Stimulated activated naive CD8-positive, alpha-beta T cell treated with anti-CD3 and anti-CD28 coated beads, Interleukin-15, Interleukin-2, amounts not matched to agents 100 U/mL and 50 U/mL, for 24 hours (primary cell): ENCODE measurements at regions not wholly inside any gene's neighbourhood (a gene's known extent, or its start where the extent isn't known, plus 50 kb on each side); places are given as distances from the start of the nearest gene placed in this dataset.

ENCODE experiments used
- ATAC-seq: fragments of 150-1000 bp; cut with Tn5 transposase; one replicate; pipeline ENCODE4 v1.10.0; 2021
- DNase-seq: peaks from one replicate; pipeline ENCODE4 v3.0.0; 2021

GRCh38 chr2:139409212-139409611, 629.0 kb upstream of the NXPH2 start:
- DNase-seq, result no peak
- no peak for ATAC-seq

- no peak for DNase-seq
- ATAC-seq, result no peak
Measured at GRCh38 chr2:139403948-139404347, 623.8 kb upstream of the NXPH2 start.

GRCh38 chr2:139394801-139395200, 614.6 kb upstream of the NXPH2 start:
- ATAC-seq (no peak), DNase-seq (no peak)

GRCh38 chr2:139389391-139389790, 609.2 kb upstream of the NXPH2 start:
- ATAC-seq (no peak), DNase-seq (no peak)

- no peak for DNase-seq
- ATAC-seq, result no peak
Measured at GRCh38 chr2:139386401-139386800, 606.2 kb upstream of the NXPH2 start.

GRCh38 chr2:139383532-139383931, 603.3 kb upstream of the NXPH2 start:
- ATAC-seq (no peak), DNase-seq (no peak)

GRCh38 chr2:139380051-139380450, 599.9 kb upstream of the NXPH2 start:
- ATAC-seq, result no peak
- DNase-seq, result no peak

GRCh38 chr2:139378373-139378772, 598.2 kb upstream of the NXPH2 start:
- DNase-seq (no peak), ATAC-seq (no peak)

GRCh38 chr2:139374296-139374850, 594.2 kb upstream of the NXPH2 start:
- no peak for ATAC-seq
- no peak for DNase-seq

- DNase-seq, result no peak
Measured at GRCh38 chr2:139369423-139370409, 589.5 kb upstream of the NXPH2 start.

GRCh38 chr2:139367416-139367815, 587.2 kb upstream of the NXPH2 start:
- no peak for ATAC-seq
- DNase-seq, result no peak

More at GRCh38 chr2:139369423-139370409, 589.5 kb upstream of the NXPH2 start:
- ATAC-seq, result no peak

GRCh38 chr2:139366681-139367080, 586.5 kb upstream of the NXPH2 start:
- DNase-seq (no peak), ATAC-seq (no peak)

- ATAC-seq, result no peak
- no peak for DNase-seq
Measured at GRCh38 chr2:139365189-139365588, 585.0 kb upstream of the NXPH2 start.

- no peak for ATAC-seq
Measured at GRCh38 chr2:139360654-139361053, 580.5 kb upstream of the NXPH2 start.

GRCh38 chr2:139359818-139360217, 579.6 kb upstream of the NXPH2 start:
- ATAC-seq (no peak), DNase-seq (no peak)

More at GRCh38 chr2:139360654-139361053, 580.5 kb upstream of the NXPH2 start:
- no peak for DNase-seq

GRCh38 chr2:139357972-139358371, 577.8 kb upstream of the NXPH2 start:
- DNase-seq, result no peak
- ATAC-seq, result no peak

- no peak for DNase-seq
Measured at GRCh38 chr2:139354518-139354917, 574.3 kb upstream of the NXPH2 start.

GRCh38 chr2:139353874-139354273, 573.7 kb upstream of the NXPH2 start:
- ATAC-seq, result no peak

More at GRCh38 chr2:139354518-139354917, 574.3 kb upstream of the NXPH2 start:
- ATAC-seq, result no peak

GRCh38 chr2:139317259-139317658, 537.1 kb upstream of the NXPH2 start:
- no peak for ATAC-seq

More at GRCh38 chr2:139353874-139354273, 573.7 kb upstream of the NXPH2 start:
- no peak for DNase-seq

GRCh38 chr2:139314059-139314458, 533.9 kb upstream of the NXPH2 start:
- ATAC-seq, result no peak
- DNase-seq, result no peak

More at GRCh38 chr2:139317259-139317658, 537.1 kb upstream of the NXPH2 start:
- DNase-seq, result no peak

GRCh38 chr2:139296672-139297209, 516.6 kb upstream of the NXPH2 start:
- ATAC-seq, result no peak
- no peak for DNase-seq

- DNase-seq (no peak), ATAC-seq (no peak)
Measured at GRCh38 chr2:139293992-139294548, 513.9 kb upstream of the NXPH2 start.

GRCh38 chr2:139281124-139281523, 500.9 kb upstream of the NXPH2 start:
- no peak for ATAC-seq
- DNase-seq, result no peak
